ENCODE measurements at regions not wholly inside any gene's neighbourhood (a gene's known extent, or its start where the extent isn't known, plus 50 kb on each side); places are given as distances from the start of the nearest gene placed in this dataset.

GRCh38 chr20:11411765-11412164 lies 505.9 kb upstream of the BTBD3 start:
- H3K4me3 ChIP-seq (ENCODE audit: low read depth, low read length): no peak overlapping the region
- no peak for DNase-seq (ENCODE audit: low read depth)
- TF ChIP-seq, protein P1, sequence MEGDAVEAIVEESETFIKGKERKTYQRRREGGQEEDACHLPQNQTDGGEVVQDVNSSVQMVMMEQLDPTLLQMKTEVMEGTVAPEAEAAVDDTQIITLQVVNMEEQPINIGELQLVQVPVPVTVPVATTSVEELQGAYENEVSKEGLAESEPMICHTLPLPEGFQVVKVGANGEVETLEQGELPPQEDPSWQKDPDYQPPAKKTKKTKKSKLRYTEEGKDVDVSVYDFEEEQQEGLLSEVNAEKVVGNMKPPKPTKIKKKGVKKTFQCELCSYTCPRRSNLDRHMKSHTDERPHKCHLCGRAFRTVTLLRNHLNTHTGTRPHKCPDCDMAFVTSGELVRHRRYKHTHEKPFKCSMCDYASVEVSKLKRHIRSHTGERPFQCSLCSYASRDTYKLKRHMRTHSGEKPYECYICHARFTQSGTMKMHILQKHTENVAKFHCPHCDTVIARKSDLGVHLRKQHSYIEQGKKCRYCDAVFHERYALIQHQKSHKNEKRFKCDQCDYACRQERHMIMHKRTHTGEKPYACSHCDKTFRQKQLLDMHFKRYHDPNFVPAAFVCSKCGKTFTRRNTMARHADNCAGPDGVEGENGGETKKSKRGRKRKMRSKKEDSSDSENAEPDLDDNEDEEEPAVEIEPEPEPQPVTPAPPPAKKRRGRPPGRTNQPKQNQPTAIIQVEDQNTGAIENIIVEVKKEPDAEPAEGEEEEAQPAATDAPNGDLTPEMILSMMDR (IDR thresholded peaks at IDR 0.05; ENCODE audit: control insufficient read depth, extremely low read depth, insufficient read depth): no peak

- TF ChIP-seq, protein P1 (IDR thresholded peaks at IDR 0.05; ENCODE audit: control insufficient read depth, extremely low read depth, insufficient read depth): no peak
- no peak for DNase-seq (ENCODE audit: low read depth)
- no peak overlapping the region for H3K4me3 ChIP-seq (ENCODE audit: low read depth, low read length)
Observed at GRCh38 chr20:11426948-11427347, 490.7 kb upstream of the BTBD3 start.

GRCh38 chr20:11429168-11429567 lies 488.5 kb upstream of the BTBD3 start:
- no peak for DNase-seq (ENCODE audit: low read depth)
- H3K4me3 ChIP-seq (ENCODE audit: low read depth, low read length): no peak overlapping the region
- TF ChIP-seq, protein P1 (IDR thresholded peaks at IDR 0.05; ENCODE audit: control insufficient read depth, extremely low read depth, insufficient read depth): no peak

DNA sequence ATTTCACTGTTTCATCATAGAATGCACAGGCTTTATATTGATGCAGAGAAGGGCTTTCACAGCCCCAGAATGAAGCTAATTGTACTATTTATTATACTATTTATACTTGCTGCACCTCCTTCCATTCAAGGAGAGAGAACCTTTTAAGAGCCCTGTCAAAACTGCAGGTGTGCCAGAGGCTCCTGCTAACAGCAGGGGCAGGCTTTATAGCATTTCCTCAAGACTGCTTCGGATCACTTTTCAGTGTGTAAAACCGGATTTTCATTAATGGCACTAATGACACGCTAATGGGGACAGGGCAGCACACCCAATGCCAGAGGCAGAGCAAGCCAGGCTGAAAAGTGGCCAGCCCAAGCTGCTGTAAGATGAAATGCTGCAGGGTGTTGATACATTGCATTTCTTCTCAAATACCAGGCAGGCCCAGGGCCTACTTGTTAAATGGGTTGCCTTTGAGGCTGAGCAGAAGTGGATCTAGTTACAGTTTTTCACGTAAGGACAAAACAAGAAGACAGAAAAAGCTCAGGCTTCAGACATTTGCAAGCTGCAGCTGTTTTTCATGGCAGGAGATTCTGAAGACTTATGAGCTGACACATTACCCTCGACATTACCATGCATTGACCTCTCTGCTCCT lies 487.7 kb upstream of the BTBD3 start:
- TF ChIP-seq, protein P1 (IDR thresholded peaks at IDR 0.05; ENCODE audit: control insufficient read depth, extremely low read depth, insufficient read depth): no peak
- DNase-seq (ENCODE audit: low read depth): no peak

DNA sequence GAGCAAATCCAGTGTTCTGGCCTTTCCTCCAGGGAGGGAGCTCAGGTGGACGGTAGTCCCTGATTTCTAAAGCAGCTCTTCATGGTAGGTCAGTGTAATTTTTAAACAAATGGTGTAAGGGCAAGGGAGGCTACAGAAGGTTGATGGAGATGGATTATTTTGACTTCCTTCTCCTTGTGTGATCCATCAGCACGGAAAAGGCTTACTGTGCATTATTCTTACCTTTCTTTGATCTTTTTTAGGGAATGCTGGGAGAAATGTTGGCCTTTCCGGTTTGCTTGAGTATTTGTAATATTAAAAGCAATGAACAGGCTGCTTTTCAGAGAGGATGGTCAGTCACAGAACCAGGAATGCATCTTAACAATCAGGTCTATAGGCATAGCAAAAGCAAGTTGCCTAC lies 487.0 kb upstream of the BTBD3 start:
- no peak for DNase-seq (ENCODE audit: low read depth)
- TF ChIP-seq, protein P1 (IDR thresholded peaks at IDR 0.05; ENCODE audit: control insufficient read depth, extremely low read depth, insufficient read depth): no peak
- no peak overlapping the region for H3K4me3 ChIP-seq (ENCODE audit: low read depth, low read length)

More for the DNA sequence above, 487.7 kb upstream of the BTBD3 start:
- no peak overlapping the region for H3K4me3 ChIP-seq (ENCODE audit: low read depth, low read length)

GRCh38 chr20:11431621-11432020 lies 486.1 kb upstream of the BTBD3 start:
- no peak for DNase-seq (ENCODE audit: low read depth)
- no peak overlapping the region for H3K4me3 ChIP-seq (ENCODE audit: low read depth, low read length)
- TF ChIP-seq, protein P1 (IDR thresholded peaks at IDR 0.05; ENCODE audit: control insufficient read depth, extremely low read depth, insufficient read depth): no peak

DNA sequence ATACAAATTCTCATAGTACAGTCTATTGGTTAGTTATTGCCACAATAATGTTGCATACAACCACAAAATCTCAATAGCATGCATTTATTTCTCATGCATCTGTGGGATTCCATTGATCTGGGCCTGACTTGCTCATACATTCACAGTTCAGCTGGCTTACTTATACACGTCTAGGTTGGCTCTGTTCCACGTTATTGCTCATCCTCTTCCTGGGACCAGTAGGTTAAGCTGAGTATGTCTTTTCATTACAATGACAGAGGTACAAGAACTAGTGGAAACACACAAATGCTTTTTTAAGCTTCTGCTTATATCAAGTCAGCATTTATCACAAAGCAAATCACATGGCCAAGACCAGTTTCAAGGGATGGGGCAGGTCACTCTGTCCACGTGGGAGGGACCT lies 485.3 kb upstream of the BTBD3 start:
- DNase-seq (ENCODE audit: low read depth): no peak
- TF ChIP-seq, protein P1 (IDR thresholded peaks at IDR 0.05; ENCODE audit: control insufficient read depth, extremely low read depth, insufficient read depth): no peak
- H3K4me3 ChIP-seq (ENCODE audit: low read depth, low read length): no peak overlapping the region

Measured in LNCaP clone FGC (cell line).